GM21529 (cell line): ENCODE measurements at regions not wholly inside any gene's neighbourhood (a gene's known extent, or its start where the extent isn't known, plus 50 kb on each side); places are given as distances from the start of the nearest gene placed in this dataset.
"Not testable (repeated sequence)": the region's sequence is repeated elsewhere in the genome, so short reads cannot be mapped to it uniquely, and the experiment has no call there.

Source experiments
- ATAC-seq: cut with Tn5 transposase; IDR thresholded peaks from one replicate; pipeline ENCODE4 v1.9.1; 2021; ENCODE audit not compliant: unreplicated experiment

DNA sequence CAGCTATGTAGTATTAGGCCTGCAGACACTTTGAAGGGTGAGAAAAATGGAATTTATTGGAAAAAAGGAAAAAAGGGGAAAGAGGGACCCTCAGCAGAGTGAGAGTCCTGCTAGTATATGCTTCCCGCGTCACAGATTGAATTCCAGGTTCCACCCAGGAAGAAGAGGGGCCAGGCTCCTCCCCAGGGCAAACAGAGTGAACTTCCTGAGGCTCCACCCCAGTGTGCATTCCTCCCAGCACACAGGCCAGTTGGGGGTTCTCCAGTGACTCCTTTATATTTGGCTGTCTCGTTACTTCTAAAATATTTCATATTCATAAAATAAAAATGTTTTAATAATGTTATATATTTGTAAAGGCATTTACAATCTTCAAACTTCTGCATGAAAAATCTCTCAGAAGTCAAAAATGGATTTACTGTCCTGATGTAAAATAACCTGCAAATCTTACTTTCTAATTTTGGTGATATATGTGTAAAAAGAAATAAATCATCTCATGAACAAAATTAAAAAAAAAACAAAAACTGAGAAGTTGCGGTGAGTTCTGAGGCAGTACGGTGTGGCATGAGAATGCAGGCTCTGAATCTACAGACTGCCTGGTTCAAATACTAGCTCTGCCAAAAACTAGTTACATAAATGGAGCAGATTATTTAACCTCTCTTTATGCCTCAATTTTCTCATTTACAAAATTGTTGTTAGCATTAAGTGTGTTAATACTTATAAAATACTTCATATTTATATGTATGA is 175.8 kb upstream of the P2RY1 start:
- ATAC-seq, result no peak

- no peak for ATAC-seq
These were observed 172.8 kb upstream of the P2RY1 start for GRCh38 chr3:152662157-152662556.

DNA sequence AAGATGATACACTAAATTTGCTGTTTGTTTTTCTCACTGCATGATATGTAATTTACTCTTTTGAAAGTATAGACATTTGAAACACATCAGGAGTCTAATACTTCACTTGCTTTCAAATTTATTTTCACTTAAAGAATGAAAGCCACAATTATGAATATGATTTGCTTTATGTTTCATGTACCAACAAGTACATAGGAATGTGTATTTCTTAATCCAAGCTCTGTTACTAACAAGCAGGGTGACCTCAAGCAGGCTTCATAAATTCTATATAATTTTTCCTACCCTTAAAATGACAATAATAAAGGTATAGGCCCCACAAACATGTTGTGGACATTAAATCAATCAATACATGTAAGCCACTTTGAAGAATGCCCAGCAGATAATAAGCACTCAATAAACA is 170.2 kb upstream of the P2RY1 start:
- no peak for ATAC-seq

DNA sequence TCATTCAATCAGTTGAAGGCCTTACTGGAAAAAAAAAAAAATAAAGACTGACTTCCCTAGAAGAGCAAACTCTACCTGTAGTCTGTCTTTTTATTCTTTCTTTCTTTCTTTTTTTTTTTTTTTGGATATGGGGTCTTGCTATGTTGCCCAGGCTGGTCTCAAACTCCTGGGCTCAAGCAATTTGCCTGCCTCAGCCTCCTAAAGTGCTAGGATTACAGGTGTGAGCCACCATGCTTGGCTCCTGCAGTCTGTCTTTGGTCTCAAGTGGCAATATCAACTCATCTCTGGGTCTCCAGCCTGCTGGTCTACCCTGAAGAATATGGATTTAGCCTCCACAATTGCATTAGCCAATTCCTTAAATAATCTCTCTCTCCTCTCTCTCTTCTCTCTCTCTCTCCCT is 167.7 kb upstream of the P2RY1 start:
- ATAC-seq, result no peak

- no peak for ATAC-seq
These were observed 165.4 kb upstream of the P2RY1 start for GRCh38 chr3:152669560-152669959.

GRCh38 chr3:152671446-152672319 is 163.2 kb upstream of the P2RY1 start:
- ATAC-seq, result no peak

- no peak for ATAC-seq
These were observed 162.6 kb upstream of the P2RY1 start for GRCh38 chr3:152672320-152672649.

DNA sequence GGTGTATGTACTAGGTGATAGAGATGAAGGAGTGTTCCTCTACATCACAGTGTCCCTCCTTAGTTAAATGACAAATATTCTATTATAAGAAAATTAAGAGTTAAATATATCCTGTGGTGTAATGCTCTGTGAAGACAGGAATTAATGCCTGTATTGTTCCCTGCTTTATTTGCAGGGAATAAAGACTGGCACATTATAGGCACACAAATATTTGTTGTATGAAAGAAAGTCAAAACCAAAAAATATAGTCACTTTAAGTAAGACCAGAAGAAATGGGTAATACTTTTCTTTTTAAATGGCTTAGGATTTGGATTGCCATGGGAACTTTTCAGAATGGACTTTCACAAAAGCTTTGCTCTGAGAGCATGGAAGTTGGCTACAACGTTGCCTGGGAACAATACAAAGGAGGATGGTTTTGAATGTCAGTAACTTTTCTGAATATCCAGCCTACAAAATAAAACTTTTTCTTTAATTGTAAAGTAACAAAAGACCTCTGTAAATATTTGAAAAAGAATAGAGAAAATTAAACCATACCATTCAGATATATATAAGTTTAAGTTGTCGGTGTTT is 158.0 kb upstream of the P2RY1 start:
- no peak for ATAC-seq

GRCh38 chr3:152677491-152677890 is 157.4 kb upstream of the P2RY1 start:
- no peak for ATAC-seq

GRCh38 chr3:152682477-152682876 is 152.5 kb upstream of the P2RY1 start:
- ATAC-seq, result no peak

DNA sequence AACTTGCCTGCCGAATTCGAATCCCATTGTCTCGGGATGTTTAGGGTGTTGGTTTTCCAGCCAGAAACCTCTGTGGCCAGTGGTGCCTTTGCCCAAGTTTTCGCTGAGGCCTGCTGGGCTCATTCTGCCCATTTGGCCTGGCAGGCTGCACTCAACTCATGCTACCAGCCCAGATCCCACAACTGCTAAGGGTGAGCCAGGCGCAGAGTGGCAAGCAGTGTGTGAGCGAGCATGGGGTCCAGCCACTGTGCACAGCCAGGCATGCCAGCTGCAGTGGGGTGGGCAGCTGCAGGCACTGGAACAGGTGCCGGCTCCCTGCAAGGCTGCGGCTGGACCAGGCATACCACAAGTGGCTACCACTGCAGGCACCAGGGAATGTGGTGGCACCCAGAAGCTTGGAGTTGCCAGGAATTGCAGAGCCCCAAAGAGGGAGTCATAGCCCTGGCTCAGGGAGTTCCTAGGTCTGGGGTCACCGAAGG is 151.4 kb upstream of the P2RY1 start:
- no peak for ATAC-seq

DNA sequence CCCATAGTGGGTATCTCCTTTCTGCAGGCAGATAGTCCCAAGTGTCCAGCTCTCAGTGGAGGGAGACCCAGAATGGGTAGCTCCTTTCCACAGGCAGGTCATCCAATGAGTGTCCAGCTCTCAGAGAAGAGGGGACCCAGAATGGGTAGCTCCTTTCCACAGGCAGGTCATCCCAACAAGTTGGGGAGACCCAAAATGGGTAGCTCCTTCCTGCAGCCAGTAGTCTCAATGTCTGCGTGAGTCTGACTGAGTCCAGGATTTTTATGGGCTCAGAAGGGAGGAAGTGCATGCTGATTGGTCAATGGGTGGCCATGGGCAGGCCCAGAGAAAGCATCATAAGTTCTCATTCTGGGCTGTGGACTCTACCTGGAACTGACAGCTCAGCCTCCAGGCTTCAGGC is 150.7 kb upstream of the P2RY1 start:
- no peak for ATAC-seq

DNA sequence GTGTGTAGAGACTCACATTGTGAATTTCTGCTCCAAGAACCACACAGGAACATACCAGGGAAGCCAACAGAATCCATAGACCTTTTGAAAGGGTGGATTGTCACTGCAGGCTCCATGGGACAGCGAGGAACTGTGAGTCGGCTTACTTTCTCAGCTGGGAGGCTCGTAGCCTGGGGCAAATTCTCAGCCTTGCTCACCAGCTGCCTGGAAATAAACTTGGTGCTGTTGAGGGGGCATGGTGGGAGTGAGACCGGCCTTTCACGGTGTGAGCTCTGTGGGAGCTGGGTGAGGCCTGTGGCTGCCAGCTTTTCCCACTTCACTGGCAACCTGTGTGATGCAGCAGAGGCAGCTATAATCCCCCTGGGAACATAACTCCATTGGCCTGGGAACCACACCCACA is 146.6 kb upstream of the P2RY1 start:
- ATAC-seq, result no peak

DNA sequence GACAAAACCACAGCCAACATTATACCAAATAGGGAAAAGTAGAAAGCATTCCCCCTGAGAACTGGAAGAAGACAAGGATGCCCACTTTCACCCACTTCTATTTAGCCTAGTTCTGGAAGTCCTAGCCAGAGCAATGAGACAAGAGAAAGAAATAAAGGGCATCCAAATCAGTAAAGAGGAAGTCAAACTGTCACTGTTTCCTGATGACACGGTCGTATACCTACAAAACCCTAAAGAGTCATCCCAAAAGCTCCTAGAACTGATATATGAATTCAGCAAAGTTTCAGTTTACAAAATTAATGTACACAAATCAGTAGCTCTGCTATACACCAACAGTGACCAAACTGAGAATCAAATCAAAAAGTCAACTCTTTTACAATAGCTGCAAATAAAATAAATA is 142.6 kb upstream of the P2RY1 start:
- ATAC-seq, result not testable (repeated sequence)

GRCh38 chr3:152693521-152694250 is 141.2 kb upstream of the P2RY1 start:
- ATAC-seq, result not testable (repeated sequence)

DNA sequence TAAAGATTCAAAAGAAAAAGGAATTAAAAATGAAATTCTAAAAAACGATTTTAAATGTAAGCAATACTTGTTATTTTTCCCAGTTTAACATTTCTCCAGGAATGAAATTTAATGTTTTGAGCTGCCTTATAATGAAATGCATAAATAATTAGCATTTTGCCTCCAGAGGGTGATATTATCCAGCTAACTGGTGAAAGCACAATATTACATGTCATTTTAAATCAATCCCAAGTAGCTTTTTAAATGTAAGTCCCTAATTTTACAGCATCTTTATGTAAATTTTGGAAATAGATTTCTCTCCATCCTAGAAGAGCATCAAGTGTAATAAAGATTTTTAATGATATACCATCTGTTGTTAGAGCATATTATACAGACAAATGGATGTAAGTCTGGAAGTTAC is 139.1 kb upstream of the P2RY1 start:
- no peak for ATAC-seq

GRCh38 chr3:152696962-152697361 is 138.0 kb upstream of the P2RY1 start:
- no peak for ATAC-seq

DNA sequence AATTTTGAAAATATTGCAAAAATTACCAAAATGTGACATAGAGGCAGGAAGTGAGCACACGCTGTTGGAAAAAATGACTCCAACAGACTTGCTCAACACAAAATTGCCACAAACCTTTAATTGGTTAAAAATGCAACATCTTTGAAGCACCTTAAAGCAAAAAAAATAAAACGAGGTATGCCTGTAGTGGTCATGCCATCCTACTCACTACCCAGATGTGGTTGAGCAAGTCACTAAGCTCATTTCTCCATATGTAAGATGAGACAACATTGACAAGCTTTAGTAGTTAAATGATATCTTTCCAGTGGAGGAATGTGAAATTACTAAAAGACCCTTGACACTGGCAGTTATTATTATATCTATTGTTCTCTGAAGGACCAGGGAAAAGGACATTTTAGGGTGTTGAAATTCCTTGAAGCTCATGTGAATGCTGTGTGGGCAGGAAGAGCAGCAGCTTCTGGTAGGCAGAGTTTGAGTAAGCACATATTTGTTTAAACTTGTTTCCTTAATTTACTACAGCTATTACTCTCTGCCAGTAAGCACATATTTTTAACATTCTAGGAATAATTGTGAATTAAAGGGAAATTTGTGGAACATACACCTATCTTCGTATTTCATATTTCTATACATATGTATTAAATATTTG is 131.6 kb upstream of the P2RY1 start:
- no peak for ATAC-seq

- ATAC-seq, result peak; percentile 67
These were observed 127.8 kb upstream of the P2RY1 start for GRCh38 chr3:152706991-152707713.

GRCh38 chr3:152709659-152710058 is 125.3 kb upstream of the P2RY1 start:
- no peak for ATAC-seq
